ENCODE measurements at regions not wholly inside any gene's neighbourhood (a gene's known extent, or its start where the extent isn't known, plus 50 kb on each side); places are given as distances from the start of the nearest gene placed in this dataset.

- TF ChIP-seq CTCF (IDR thresholded peaks at IDR 0.05; ENCODE audit: low read depth, low read length): no peak
- TF ChIP-seq, protein P1, sequence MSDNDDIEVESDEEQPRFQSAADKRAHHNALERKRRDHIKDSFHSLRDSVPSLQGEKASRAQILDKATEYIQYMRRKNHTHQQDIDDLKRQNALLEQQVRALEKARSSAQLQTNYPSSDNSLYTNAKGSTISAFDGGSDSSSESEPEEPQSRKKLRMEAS (IDR thresholded peaks at IDR 0.05; ENCODE audit: low read depth, low read length): no peak
Measured at GRCh38 chr4:122052677-122053076, 99.5 kb upstream of the BLTP1 start.

Data from NB4 (cell line).